K562 (cell line): ENCODE measurements at regions not wholly inside any gene's neighbourhood (a gene's known extent, or its start where the extent isn't known, plus 50 kb on each side); places are given as distances from the start of the nearest gene placed in this dataset.

Experiments
- CREB5 ChIP-seq: fragments of 250-450 bp; sonication (Bioruptor Pico); IDR thresholded peaks from 2 replicates; pipeline ENCODE4 v1.5.0; 2020; ENCODE audit warnings: mild to moderate bottlenecking
- CTCF ChIP-seq, 3 experiments: IDR thresholded peaks in 2 of 3; conservative IDR thresholded peaks in 1 of 3; 2 replicates each; pipeline ENCODE4 v1.5.1; 2011 to 2012; ENCODE audit warnings: low read length in 3 of 3, mild to moderate bottlenecking in 3 of 3, control low read depth in 2 of 3, improper control_type of control experiment in 1 of 3, inconsistent platforms in 1 of 3, low read depth in 1 of 3, mixed read lengths in 1 of 3, moderate library complexity in 1 of 3; ENCODE audit not compliant: insufficient read depth in 2 of 3
- ELF1 ChIP-seq: fragments of 200-800 bp; sonication (Bioruptor generic); IDR thresholded peaks from 2 replicates; pipeline ENCODE4 v1.6.1; 2016; ENCODE audit warnings: missing genetic modification characterization, missing compliant biosample characterization
- HDAC1 ChIP-seq, 2 experiments: fragments of 450-650 bp; IDR thresholded peaks; 2 replicates each; pipeline ENCODE4 v1.6.1; 2016 to 2017; ENCODE audit warnings: inconsistent platforms in 1 of 2, mild to moderate bottlenecking in 1 of 2, moderate library complexity in 1 of 2
- HNRNPL ChIP-seq: fragments of 200-400 bp; formaldehyde crosslinking; IDR thresholded peaks from 2 replicates; pipeline ENCODE4 v1.6.1; 2017; ENCODE audit warnings: low read depth, mild to moderate bottlenecking, low read length
- JUND ChIP-seq, 2 experiments: IDR thresholded peaks; 2 replicates in 1 of 2; 3 replicates in 1 of 2; pipeline ENCODE4 v1.6.1; 2011; ENCODE audit warnings: borderline replicate concordance in 2 of 2, low read depth in 2 of 2, low read length in 2 of 2, improper control_type of control experiment in 1 of 2, missing biosample characterization in 1 of 2, missing genetic modification characterization in 1 of 2, missing genetic modification reagents in 1 of 2
- TAF1 ChIP-seq: IDR thresholded peaks from 2 replicates; pipeline ENCODE4 v1.6.1; 2011; ENCODE audit warnings: mild to moderate bottlenecking, low read length, moderate library complexity; ENCODE audit not compliant: insufficient read depth, control insufficient read depth, severe bottlenecking; ENCODE audit errors: extremely low read depth
- ZBTB17 ChIP-seq: fragments of 450-650 bp; formaldehyde crosslinking; IDR thresholded peaks from 2 replicates; pipeline ENCODE4 v1.4.0; 2020; ENCODE audit warnings: mild to moderate bottlenecking
- ZBTB33 ChIP-seq: sonication (generic); formaldehyde crosslinking; IDR thresholded peaks from 2 replicates; pipeline ENCODE4 v1.8.1; 2023; ENCODE audit warnings: mild to moderate bottlenecking, missing genetic modification reagents
- ZNF133 ChIP-seq: fragments of 250-450 bp; sonication (Bioruptor Pico); IDR thresholded peaks from 2 replicates; pipeline ENCODE4 v1.4.0; 2020; ENCODE audit warnings: mild to moderate bottlenecking
- ZNF830 ChIP-seq: fragments of 250-450 bp; sonication (Bioruptor Pico); IDR thresholded peaks from 2 replicates; pipeline ENCODE4 v1.5.0; 2021; ENCODE audit warnings: mild to moderate bottlenecking

DNA sequence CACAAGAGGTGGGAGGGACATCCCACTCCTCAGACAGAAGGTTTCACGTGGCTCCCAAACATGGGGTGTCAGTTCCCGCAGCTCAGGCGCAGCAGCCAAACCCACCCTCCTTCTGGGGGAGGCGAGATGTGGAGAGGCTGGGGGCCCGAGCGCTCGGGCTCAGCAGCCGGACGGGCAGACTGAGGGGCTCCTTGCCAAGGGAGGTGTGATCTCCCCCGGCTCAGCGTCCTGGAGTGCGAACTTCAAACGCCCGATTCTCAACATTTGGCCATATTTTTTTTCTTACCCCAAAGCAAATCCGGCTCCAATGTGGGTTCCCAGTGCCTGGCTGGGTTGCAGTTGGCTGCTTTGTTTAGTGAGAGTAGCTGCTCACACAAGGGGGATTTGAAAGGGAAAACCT lies 477.9 kb downstream of the MN1 start:
- TF ChIP-seq ZBTB17 (CRISPR knock-in tag): no peak
- no peak for TF ChIP-seq CREB5 (CRISPR knock-in tag)
- no peak for TF ChIP-seq TAF1
- no peak for TF ChIP-seq JUND (IDR thresholded peaks at IDR 0.05; ENCODE audit: borderline replicate concordance, low read depth, low read length)
- no peak for TF ChIP-seq JUND (tag; IDR thresholded peaks at IDR 0.05; ENCODE audit: borderline replicate concordance, low read depth, low read length)
- TF ChIP-seq HDAC1 (IDR thresholded peaks at IDR 0.05): no peak
- no peak for TF ChIP-seq ELF1 (tag)
- TF ChIP-seq ZBTB33 (CRISPR knock-in tag): no peak
- no peak for TF ChIP-seq ZNF133 (CRISPR knock-in tag)
- TF ChIP-seq HNRNPL: no peak
- TF ChIP-seq ZNF830 (CRISPR knock-in tag): no peak
- TF ChIP-seq CTCF (IDR thresholded peaks at IDR 0.05 in 2 of 3, conservative IDR thresholded peaks at IDR 0.05 in 1 of 3; ENCODE audit: insufficient read depth in 2 of 3, low read depth in 1 of 3, low read length in 3 of 3): no peak
